ENCODE measurements at regions not wholly inside any gene's neighbourhood (a gene's known extent, or its start where the extent isn't known, plus 50 kb on each side); places are given as distances from the start of the nearest gene placed in this dataset.

- TF ChIP-seq EZH2 (IDR thresholded peaks at IDR 0.05; ENCODE audit: borderline replicate concordance, low read length) (no peak), CTCF (IDR thresholded peaks at IDR 0.05; ENCODE audit: low read length) (no peak)
Observed at GRCh38 chr10:113427236-113427735, 125.6 kb upstream of the HABP2 start.

GRCh38 chr10:113427811-113428558 lies 124.9 kb upstream of the HABP2 start:
- Histone ChIP-seq H3K4me1 (ENCODE audit: insufficient read depth, low read length, severe bottlenecking) (no peaks in the 10 kb centered on the region), H3K9ac (ENCODE audit: low read length) (no peak overlapping the region), H2AFZ (ENCODE audit: low read length) (no peak overlapping the region), H3K27ac (ENCODE audit: low read depth, low read length, poor library complexity, severe bottlenecking) (no peak overlapping the region), H3K4me3 (ENCODE audit: low read depth, low read length, poor library complexity, severe bottlenecking) (no peak overlapping the region), H3K9me3 (ENCODE audit: low read length) (no peaks in the 10 kb centered on the region), H3K27me3 (ENCODE audit: insufficient read depth, low read length) (no peaks in the 10 kb centered on the region; the same call in 1 of the 2 replicates), H3K36me3 (ENCODE audit: insufficient read depth, low read length) (no peaks in the 10 kb centered on the region), H3K79me2 (ENCODE audit: insufficient read depth, low read length) (no peaks in the 10 kb centered on the region), H3K9me2 (ENCODE audit: low read depth, low read length) (no peaks in the 10 kb centered on the region), H4K20me1 (ENCODE audit: insufficient read depth, low read length) (no peaks in the 10 kb centered on the region), H3F3A (ENCODE audit: insufficient read depth, low read length) (no peaks in the 10 kb centered on the region), H3K4me2 (ENCODE audit: low read length) (no peak overlapping the region)
- TF ChIP-seq CTCF (IDR thresholded peaks at IDR 0.05; ENCODE audit: low read length) (no peak), EZH2 (IDR thresholded peaks at IDR 0.05; ENCODE audit: borderline replicate concordance, low read length) (no peak)

More at GRCh38 chr10:113427236-113427735, 125.6 kb upstream of the HABP2 start:
- Histone ChIP-seq H3K4me1 (ENCODE audit: insufficient read depth, low read length, severe bottlenecking) (no peaks in the 10 kb centered on the region), H3K4me2 (ENCODE audit: low read length) (no peak overlapping the region), H3K27ac (ENCODE audit: low read depth, low read length, poor library complexity, severe bottlenecking) (no peak overlapping the region), H3K27me3 (ENCODE audit: insufficient read depth, low read length) (no peaks in the 10 kb centered on the region; the same call in 1 of the 2 replicates), H3K9me2 (ENCODE audit: low read depth, low read length) (no peaks in the 10 kb centered on the region), H3F3A (ENCODE audit: insufficient read depth, low read length) (no peaks in the 10 kb centered on the region), H4K20me1 (ENCODE audit: insufficient read depth, low read length) (no peaks in the 10 kb centered on the region), H2AFZ (ENCODE audit: low read length) (no peak overlapping the region), H3K4me3 (ENCODE audit: low read depth, low read length, poor library complexity, severe bottlenecking) (no peak overlapping the region), H3K9ac (ENCODE audit: low read length) (no peak overlapping the region), H3K9me3 (ENCODE audit: low read length) (no peaks in the 10 kb centered on the region), H3K79me2 (ENCODE audit: insufficient read depth, low read length) (no peaks in the 10 kb centered on the region), H3K36me3 (ENCODE audit: insufficient read depth, low read length) (no peaks in the 10 kb centered on the region)

- Histone ChIP-seq H3K9me3 (ENCODE audit: low read length) (no peaks in the 10 kb centered on the region), H2AFZ (ENCODE audit: low read length) (no peak overlapping the region)
- no peak for TF ChIP-seq EZH2 (IDR thresholded peaks at IDR 0.05; ENCODE audit: borderline replicate concordance, low read length)
- TF ChIP-seq CTCF (IDR thresholded peaks at IDR 0.05; ENCODE audit: low read length) = no peak
Observed at GRCh38 chr10:113430634-113431397, 122.0 kb upstream of the HABP2 start.

More at GRCh38 chr10:113430634-113431397, 122.0 kb upstream of the HABP2 start:
- H3K4me1 ChIP-seq (ENCODE audit: insufficient read depth, low read length, severe bottlenecking) = no peaks in the 10 kb centered on the region
- H3K36me3 ChIP-seq (ENCODE audit: insufficient read depth, low read length) = no peaks in the 10 kb centered on the region
- no peak overlapping the region for H3K4me3 ChIP-seq (ENCODE audit: low read depth, low read length, poor library complexity, severe bottlenecking)
- H3F3A ChIP-seq (ENCODE audit: insufficient read depth, low read length) = no peaks in the 10 kb centered on the region
- no peak overlapping the region for H3K9ac ChIP-seq (ENCODE audit: low read length)
- H3K9me2 ChIP-seq (ENCODE audit: low read depth, low read length) = no peaks in the 10 kb centered on the region
- no peak overlapping the region for H3K27ac ChIP-seq (ENCODE audit: low read depth, low read length, poor library complexity, severe bottlenecking)
- no peaks in the 10 kb centered on the region for H3K79me2 ChIP-seq (ENCODE audit: insufficient read depth, low read length)
- H3K27me3 ChIP-seq (ENCODE audit: insufficient read depth, low read length) = no peaks in the 10 kb centered on the region
- no peak overlapping the region for H3K4me2 ChIP-seq (ENCODE audit: low read length)
- no peaks in the 10 kb centered on the region for H4K20me1 ChIP-seq (ENCODE audit: insufficient read depth, low read length)

All from OCI-LY1 (cell line).